ENCODE measurements at regions not wholly inside any gene's neighbourhood (a gene's known extent, or its start where the extent isn't known, plus 50 kb on each side); places are given as distances from the start of the nearest gene placed in this dataset.

DNA sequence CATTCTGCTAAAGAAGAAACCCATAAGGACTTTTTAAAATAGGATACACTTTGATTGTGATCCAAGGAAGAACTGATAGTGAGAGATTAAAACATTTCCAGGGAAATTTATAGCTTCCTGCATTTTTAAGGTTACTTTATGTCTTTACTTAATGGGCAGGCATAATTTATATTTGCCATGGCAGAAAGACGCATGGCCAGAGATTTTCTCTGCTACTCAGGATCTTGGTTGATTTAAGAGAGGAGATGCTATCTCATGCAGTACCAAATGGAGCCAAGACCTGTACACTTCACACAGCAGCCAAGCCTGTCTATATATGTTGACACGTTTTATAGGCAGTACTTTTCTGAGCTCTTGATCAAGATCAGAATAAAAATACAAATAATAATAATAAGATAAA is 60.9 kb upstream of the NT5C1B start:
- Histone ChIP-seq H3K27me3 (no peaks in the 10 kb centered on the region), H3K9me3 (no peaks in the 10 kb centered on the region), H3K36me3 (no peaks in the 10 kb centered on the region), H3K27ac (no peak overlapping the region), H3K4me1 (no peaks in the 10 kb centered on the region), H3K4me3 (no peak overlapping the region)
- TF ChIP-seq, protein P1, sequence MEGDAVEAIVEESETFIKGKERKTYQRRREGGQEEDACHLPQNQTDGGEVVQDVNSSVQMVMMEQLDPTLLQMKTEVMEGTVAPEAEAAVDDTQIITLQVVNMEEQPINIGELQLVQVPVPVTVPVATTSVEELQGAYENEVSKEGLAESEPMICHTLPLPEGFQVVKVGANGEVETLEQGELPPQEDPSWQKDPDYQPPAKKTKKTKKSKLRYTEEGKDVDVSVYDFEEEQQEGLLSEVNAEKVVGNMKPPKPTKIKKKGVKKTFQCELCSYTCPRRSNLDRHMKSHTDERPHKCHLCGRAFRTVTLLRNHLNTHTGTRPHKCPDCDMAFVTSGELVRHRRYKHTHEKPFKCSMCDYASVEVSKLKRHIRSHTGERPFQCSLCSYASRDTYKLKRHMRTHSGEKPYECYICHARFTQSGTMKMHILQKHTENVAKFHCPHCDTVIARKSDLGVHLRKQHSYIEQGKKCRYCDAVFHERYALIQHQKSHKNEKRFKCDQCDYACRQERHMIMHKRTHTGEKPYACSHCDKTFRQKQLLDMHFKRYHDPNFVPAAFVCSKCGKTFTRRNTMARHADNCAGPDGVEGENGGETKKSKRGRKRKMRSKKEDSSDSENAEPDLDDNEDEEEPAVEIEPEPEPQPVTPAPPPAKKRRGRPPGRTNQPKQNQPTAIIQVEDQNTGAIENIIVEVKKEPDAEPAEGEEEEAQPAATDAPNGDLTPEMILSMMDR (IDR thresholded peaks at IDR 0.05), result no peak
- DNase-seq (no peak), ATAC-seq (no peak)
- intact Hi-C loops (cut with DNase I), result no loop called here

DNA sequence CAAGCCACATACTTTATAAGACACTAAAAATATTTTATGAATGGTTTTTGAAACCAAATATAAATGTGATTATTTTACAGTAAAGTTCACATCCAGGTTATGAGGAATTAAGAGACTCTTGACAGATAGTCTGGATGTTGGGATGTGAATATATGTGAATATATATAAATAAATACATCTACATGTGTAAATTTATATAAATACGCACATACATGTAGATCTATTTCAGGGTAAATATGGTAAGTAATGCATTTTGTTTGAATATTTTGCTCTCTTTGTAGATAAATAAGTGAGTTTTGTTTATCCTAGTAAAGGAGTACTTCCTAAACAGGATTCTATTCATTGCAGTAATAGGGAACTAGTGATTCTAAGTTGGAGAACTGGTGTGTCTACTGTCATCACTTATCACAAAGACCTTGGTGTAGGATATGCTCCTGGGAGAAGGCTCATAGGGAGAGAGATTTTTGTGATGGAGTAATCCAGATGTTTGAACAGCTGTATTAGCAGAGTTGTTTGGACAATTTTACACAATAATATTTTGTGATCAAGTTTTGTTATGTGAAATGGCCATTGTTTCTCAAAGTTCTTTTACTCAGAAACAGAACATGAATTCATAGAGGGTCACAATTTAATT is 60.2 kb upstream of the NT5C1B start:
- DNase-seq (no peak), ATAC-seq (no peak)
- no peaks in the 10 kb centered on the region for H3K36me3 ChIP-seq
- no peaks in the 10 kb centered on the region for H3K27me3 ChIP-seq
- no peak overlapping the region for H3K27ac ChIP-seq
- no peaks in the 10 kb centered on the region for H3K4me1 ChIP-seq
- no peak overlapping the region for H3K4me3 ChIP-seq
- no peaks in the 10 kb centered on the region for H3K9me3 ChIP-seq
- intact Hi-C loops (cut with DNase I), result no loop called here
- TF ChIP-seq, protein P1 (IDR thresholded peaks at IDR 0.05), result no peak

DNA sequence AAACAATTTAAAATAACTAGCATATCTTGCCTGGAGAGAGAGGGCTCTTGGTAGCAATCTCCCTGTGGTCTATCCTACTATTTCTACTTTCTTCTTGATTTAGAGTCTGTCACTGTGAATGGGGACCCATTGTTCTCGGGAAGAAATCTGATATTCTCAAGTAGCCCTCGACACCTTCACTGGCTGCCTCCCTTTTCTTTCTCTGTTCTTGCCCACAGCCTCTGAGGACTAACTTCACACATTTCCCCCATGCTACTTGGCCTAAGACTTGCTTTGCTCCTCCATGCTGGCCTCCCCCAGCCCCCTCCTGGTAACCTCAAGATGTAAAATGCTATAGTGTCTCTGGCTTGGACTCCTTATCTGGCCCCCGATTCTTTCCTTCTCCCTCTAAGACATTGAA is 58.8 kb upstream of the NT5C1B start:
- intact Hi-C loops (cut with DNase I), result no loop called here
- Histone ChIP-seq H3K27ac (no peak overlapping the region), H3K27me3 (no peaks in the 10 kb centered on the region), H3K9me3 (no peaks in the 10 kb centered on the region), H3K4me1 (no peaks in the 10 kb centered on the region), H3K36me3 (no peaks in the 10 kb centered on the region), H3K4me3 (no peak overlapping the region)
- no peak for DNase-seq
- no peak for ATAC-seq
- TF ChIP-seq, protein P1 (IDR thresholded peaks at IDR 0.05), result no peak

DNA sequence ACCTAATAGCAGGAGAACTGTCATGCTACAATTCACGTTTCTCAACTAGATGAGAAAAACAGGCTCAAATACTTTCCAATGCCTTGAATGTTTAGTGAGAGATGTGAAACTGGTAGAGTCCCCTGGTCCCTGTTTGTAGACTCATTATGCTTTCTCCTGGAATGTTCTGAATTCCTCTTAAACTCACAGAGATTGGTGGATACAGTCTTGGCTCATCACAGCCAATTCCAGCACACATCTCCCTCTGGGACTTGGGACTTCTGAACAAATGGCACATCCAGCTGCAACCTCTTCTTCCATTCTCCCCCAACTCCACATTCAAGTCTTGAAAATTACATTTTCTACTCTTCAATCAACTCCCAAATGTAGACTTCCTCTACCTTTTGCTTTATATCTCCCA is 58.4 kb upstream of the NT5C1B start:
- no peak for DNase-seq
- Histone ChIP-seq H3K27ac (no peak overlapping the region), H3K9me3 (no peaks in the 10 kb centered on the region), H3K27me3 (no peaks in the 10 kb centered on the region), H3K36me3 (no peaks in the 10 kb centered on the region), H3K4me3 (no peak overlapping the region), H3K4me1 (no peaks in the 10 kb centered on the region)
- TF ChIP-seq, protein P1 (IDR thresholded peaks at IDR 0.05), result no peak
- no peak for ATAC-seq
- intact Hi-C loops (cut with DNase I), result no loop called here

DNA sequence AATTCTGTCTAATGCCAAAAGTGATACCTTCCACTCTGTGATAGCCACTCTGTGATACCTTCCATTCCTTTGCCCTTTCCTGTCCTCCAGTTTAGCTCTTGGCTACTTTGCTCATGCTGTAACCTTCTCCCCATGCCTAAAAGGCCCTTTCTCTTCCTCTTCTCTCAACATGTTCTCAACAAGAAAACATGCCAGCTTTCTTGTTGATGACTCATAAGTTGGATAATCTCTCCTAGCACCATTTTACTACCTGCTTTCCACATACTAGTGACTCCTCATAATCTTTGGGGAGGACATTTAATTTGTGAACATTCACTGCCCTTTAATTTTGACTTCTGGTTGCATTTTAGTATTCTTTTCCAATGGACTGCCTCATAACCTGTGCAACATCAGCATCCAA is 55.9 kb upstream of the NT5C1B start:
- no peak for DNase-seq
- TF ChIP-seq, protein P1 (IDR thresholded peaks at IDR 0.05), result no peak
- H3K9me3 ChIP-seq, result no peaks in the 10 kb centered on the region

More for the DNA sequence above, 55.9 kb upstream of the NT5C1B start:
- H3K27ac ChIP-seq, result no peak overlapping the region
- ATAC-seq, result no peak
- no peak overlapping the region for H3K4me3 ChIP-seq
- H3K36me3 ChIP-seq, result no peaks in the 10 kb centered on the region
- no peaks in the 10 kb centered on the region for H3K4me1 ChIP-seq
- intact Hi-C loops (cut with DNase I), result no loop called here
- H3K27me3 ChIP-seq, result no peaks in the 10 kb centered on the region
